ENCODE measurements at regions not wholly inside any gene's neighbourhood (a gene's known extent, or its start where the extent isn't known, plus 50 kb on each side); places are given as distances from the start of the nearest gene placed in this dataset.
A peak's percentile ranks its signal among the peaks of the same experiment; 100 is the strongest.

DNA sequence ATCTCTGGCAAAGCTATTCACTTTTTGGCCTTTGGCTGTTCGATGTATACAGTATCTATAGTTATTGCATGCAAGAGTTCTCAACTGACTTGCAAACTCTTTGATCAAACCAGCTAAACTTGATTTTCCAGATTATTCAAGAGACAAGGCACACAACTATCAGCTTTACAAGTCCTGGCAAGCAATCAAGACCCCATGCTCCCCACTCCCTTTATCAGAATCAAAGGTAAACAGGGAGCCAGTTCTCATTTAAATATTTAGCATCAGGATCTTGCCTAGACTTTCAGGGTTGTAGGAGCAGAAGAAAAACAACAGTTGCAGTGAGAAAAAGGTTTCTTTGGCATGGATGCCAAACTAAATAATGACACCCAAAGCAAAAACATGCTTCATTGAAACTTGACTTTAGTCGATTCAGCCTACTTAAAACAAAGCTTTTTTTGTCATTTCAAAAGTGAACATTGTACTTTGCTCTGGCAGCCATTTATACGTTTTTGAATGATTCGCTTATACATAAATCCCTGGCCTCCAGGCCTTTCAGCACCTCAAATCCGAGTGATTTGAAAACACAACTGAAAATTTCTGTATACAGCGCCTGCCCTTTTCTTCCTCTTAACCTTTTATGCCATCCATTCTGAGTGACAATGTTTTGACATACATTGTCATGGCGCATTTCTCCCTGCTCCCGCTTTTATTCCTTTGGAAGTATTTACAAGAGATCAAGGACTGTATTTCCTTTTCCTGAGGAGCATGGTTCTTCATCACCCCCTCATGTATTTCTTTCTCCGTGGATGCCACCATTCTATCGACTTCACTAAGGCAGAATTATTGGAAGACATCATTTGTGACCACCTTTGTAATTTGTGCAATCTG, 340.8 kb downstream of the KLF5 start:
- H3F3A ChIP-seq (ENCODE audit: insufficient read depth, low read length, poor library complexity, severe bottlenecking), result no peaks in the 10 kb centered on the region
- H3K27ac ChIP-seq (ENCODE audit: low read length), result peak overlapping the region; percentile 32
- no peak overlapping the region for H3K9ac ChIP-seq (ENCODE audit: low read length)
- no peaks in the 10 kb centered on the region for H3K79me2 ChIP-seq (replicated peaks; ENCODE audit: insufficient read depth, low read length)
- no peaks in the 10 kb centered on the region for H3K36me3 ChIP-seq (ENCODE audit: insufficient read depth, low read length)
- H2AFZ ChIP-seq (ENCODE audit: low read depth, low read length), result no peak overlapping the region
- no peak overlapping the region for H3K4me2 ChIP-seq (ENCODE audit: low read length)
- no peaks in the 10 kb centered on the region for H3K27me3 ChIP-seq (ENCODE audit: insufficient read depth, low read depth, low read length)
- H3K4me3 ChIP-seq (ENCODE audit: low read length), result no peak overlapping the region
- no peaks in the 10 kb centered on the region for H3K9me2 ChIP-seq (ENCODE audit: insufficient read depth, low read length)
- TF ChIP-seq TAF1 (IDR thresholded peaks at IDR 0.05; ENCODE audit: low read depth), result no peak
- no peak for TF ChIP-seq EZH2 (IDR thresholded peaks at IDR 0.05; ENCODE audit: borderline replicate concordance, insufficient read depth, low read length, poor library complexity, severe bottlenecking)
- TF ChIP-seq MXI1 (conservative IDR thresholded peaks at IDR 0.05; ENCODE audit: poor library complexity, severe bottlenecking), result no peak
- TF ChIP-seq POLR2AphosphoS5 (IDR thresholded peaks at IDR 0.05), result peak; percentile 88
- TF ChIP-seq, protein P1, sequence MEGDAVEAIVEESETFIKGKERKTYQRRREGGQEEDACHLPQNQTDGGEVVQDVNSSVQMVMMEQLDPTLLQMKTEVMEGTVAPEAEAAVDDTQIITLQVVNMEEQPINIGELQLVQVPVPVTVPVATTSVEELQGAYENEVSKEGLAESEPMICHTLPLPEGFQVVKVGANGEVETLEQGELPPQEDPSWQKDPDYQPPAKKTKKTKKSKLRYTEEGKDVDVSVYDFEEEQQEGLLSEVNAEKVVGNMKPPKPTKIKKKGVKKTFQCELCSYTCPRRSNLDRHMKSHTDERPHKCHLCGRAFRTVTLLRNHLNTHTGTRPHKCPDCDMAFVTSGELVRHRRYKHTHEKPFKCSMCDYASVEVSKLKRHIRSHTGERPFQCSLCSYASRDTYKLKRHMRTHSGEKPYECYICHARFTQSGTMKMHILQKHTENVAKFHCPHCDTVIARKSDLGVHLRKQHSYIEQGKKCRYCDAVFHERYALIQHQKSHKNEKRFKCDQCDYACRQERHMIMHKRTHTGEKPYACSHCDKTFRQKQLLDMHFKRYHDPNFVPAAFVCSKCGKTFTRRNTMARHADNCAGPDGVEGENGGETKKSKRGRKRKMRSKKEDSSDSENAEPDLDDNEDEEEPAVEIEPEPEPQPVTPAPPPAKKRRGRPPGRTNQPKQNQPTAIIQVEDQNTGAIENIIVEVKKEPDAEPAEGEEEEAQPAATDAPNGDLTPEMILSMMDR (IDR thresholded peaks at IDR 0.05; ENCODE audit: poor library complexity, severe bottlenecking), result no peak
- peak; percentile 97 for TF ChIP-seq EP300 (conservative IDR thresholded peaks at IDR 0.05; ENCODE audit: poor library complexity, severe bottlenecking)
- peak; percentile 37 for TF ChIP-seq RAD21 (conservative IDR thresholded peaks at IDR 0.05)
- TF ChIP-seq SMC3 (conservative IDR thresholded peaks at IDR 0.05; ENCODE audit: poor library complexity), result peak; percentile 37
- TF ChIP-seq, protein P2, sequence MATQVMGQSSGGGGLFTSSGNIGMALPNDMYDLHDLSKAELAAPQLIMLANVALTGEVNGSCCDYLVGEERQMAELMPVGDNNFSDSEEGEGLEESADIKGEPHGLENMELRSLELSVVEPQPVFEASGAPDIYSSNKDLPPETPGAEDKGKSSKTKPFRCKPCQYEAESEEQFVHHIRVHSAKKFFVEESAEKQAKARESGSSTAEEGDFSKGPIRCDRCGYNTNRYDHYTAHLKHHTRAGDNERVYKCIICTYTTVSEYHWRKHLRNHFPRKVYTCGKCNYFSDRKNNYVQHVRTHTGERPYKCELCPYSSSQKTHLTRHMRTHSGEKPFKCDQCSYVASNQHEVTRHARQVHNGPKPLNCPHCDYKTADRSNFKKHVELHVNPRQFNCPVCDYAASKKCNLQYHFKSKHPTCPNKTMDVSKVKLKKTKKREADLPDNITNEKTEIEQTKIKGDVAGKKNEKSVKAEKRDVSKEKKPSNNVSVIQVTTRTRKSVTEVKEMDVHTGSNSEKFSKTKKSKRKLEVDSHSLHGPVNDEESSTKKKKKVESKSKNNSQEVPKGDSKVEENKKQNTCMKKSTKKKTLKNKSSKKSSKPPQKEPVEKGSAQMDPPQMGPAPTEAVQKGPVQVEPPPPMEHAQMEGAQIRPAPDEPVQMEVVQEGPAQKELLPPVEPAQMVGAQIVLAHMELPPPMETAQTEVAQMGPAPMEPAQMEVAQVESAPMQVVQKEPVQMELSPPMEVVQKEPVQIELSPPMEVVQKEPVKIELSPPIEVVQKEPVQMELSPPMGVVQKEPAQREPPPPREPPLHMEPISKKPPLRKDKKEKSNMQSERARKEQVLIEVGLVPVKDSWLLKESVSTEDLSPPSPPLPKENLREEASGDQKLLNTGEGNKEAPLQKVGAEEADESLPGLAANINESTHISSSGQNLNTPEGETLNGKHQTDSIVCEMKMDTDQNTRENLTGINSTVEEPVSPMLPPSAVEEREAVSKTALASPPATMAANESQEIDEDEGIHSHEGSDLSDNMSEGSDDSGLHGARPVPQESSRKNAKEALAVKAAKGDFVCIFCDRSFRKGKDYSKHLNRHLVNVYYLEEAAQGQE (IDR thresholded peaks at IDR 0.05; ENCODE audit: borderline replicate concordance), result peak; percentile 100
- H3K9me3 ChIP-seq (ENCODE audit: low read length), result no peaks in the 10 kb centered on the region
- H4K20me1 ChIP-seq (ENCODE audit: insufficient read depth), result no peaks in the 10 kb centered on the region

DNA sequence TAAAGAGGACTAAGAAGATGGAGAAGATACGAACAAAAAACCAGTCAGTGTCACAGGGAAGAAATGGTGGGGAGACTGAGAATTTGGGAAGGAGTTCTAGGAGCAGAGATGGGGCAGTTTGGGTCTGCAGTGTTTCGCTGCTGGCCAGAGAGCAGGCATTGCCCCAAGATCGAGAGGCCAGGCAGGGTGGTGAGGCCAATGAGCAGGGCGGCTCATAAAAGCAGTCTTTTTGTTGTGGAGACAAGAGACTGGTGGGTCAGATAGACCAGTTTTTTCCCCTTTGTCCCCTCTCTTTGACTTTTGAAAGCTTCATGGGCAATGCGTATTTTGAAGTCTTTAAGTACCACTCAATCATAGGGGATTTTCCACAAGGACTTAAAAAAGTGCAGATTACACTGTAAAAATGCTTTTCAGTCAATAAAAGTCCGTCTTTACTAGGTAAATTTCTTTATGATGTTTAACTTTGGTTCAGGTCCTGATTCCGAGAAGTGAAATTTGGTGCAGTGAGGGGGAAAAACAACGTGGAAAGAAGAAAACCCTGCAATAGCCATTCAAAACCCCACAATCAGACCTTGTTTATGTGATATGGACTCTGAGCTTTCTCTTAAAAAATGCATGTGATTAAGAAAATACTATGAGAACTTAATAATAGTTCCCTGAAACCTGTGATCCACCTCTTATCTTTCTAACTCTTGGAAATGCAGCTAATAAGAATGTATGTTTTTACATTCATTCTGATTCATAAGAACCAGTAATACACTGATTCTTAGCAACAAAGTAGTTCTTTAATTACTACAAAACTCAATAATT, 338.9 kb downstream of the KLF5 start:
- Histone ChIP-seq H3K27ac (ENCODE audit: low read length) (no peak overlapping the region), H3K9me3 (ENCODE audit: low read length) (no peaks in the 10 kb centered on the region), H3K4me3 (ENCODE audit: low read length) (no peak overlapping the region), H3K9ac (ENCODE audit: low read length) (no peak overlapping the region), H3K27me3 (ENCODE audit: insufficient read depth, low read depth, low read length) (no peaks in the 10 kb centered on the region), H3K79me2 (replicated peaks; ENCODE audit: insufficient read depth, low read length) (no peaks in the 10 kb centered on the region), H2AFZ (ENCODE audit: low read depth, low read length) (no peak overlapping the region), H3F3A (ENCODE audit: insufficient read depth, low read length, poor library complexity, severe bottlenecking) (no peaks in the 10 kb centered on the region), H3K9me2 (ENCODE audit: insufficient read depth, low read length) (no peaks in the 10 kb centered on the region), H3K36me3 (ENCODE audit: insufficient read depth, low read length) (no peaks in the 10 kb centered on the region), H3K4me2 (ENCODE audit: low read length) (no peak overlapping the region), H4K20me1 (ENCODE audit: insufficient read depth) (no peaks in the 10 kb centered on the region)
- TF ChIP-seq, protein P2 (IDR thresholded peaks at IDR 0.05; ENCODE audit: borderline replicate concordance), result no peak
- TF ChIP-seq SMC3 (conservative IDR thresholded peaks at IDR 0.05; ENCODE audit: poor library complexity), result no peak
- TF ChIP-seq, protein P1 (IDR thresholded peaks at IDR 0.05; ENCODE audit: poor library complexity, severe bottlenecking), result no peak
- no peak for TF ChIP-seq EZH2 (IDR thresholded peaks at IDR 0.05; ENCODE audit: borderline replicate concordance, insufficient read depth, low read length, poor library complexity, severe bottlenecking)
- no peak for TF ChIP-seq POLR2AphosphoS5 (IDR thresholded peaks at IDR 0.05)
- TF ChIP-seq EP300 (conservative IDR thresholded peaks at IDR 0.05; ENCODE audit: poor library complexity, severe bottlenecking), result no peak

All from neural cell (in vitro differentiated cells).